Kidney (tissue), 13 donors: ENCODE measurements at regions not wholly inside any gene's neighbourhood (a gene's known extent, or its start where the extent isn't known, plus 50 kb on each side); places are given as distances from the start of the nearest gene placed in this dataset.

Experiments used
- DNase-seq, 5 donors: peaks; one replicate each; pipeline ENCODE4 v3.0.0-alpha.2; 2013 to 2020
- FAIRE-seq: peaks from 2 replicates; lab custom pipeline; 2012; peaks lifted over from hg19 to GRCh38; lab: Jason Lieb, UNC
- H3K27ac ChIP-seq, 2 donors: one replicate each; pipeline ENCODE4 v1.7.0; 2013; ENCODE audit warnings: low read depth in 2 of 2, low read length in 2 of 2, inconsistent platforms in 1 of 2
- H3K27me3 ChIP-seq: one replicate; pipeline ENCODE4 v1.7.1; 2013; ENCODE audit warnings: low read length, inconsistent platforms; ENCODE audit not compliant: control insufficient read depth, insufficient read depth
- H3K36me3 ChIP-seq, 3 donors: one replicate each; pipeline versions ENCODE4 v1.7.0 to v1.7.1; 2013; ENCODE audit warnings: low read length in 3 of 3, control low read depth in 1 of 3, inconsistent platforms in 1 of 3; ENCODE audit not compliant: insufficient read depth in 3 of 3, control insufficient read depth in 2 of 3
- H3K4me1 ChIP-seq, 3 donors: one replicate each; pipeline versions ENCODE4 v1.7.0 to v1.7.1; 2013; ENCODE audit warnings: low read length in 3 of 3, inconsistent platforms in 1 of 3, low read depth in 1 of 3; ENCODE audit not compliant: control insufficient read depth in 2 of 3, insufficient read depth in 2 of 3
- H3K4me3 ChIP-seq, 3 donors: one replicate each; pipeline versions ENCODE4 v1.7.0 to v1.8.1; 2013; ENCODE audit warnings: low read length in 3 of 3, control low read depth in 1 of 3, inconsistent platforms in 1 of 3
- H3K9ac ChIP-seq, 3 donors: one replicate each; pipeline versions ENCODE4 v1.7.0 to v1.7.1; 2013; ENCODE audit warnings: low read length in 3 of 3, control low read depth in 1 of 3, inconsistent platforms in 1 of 3
- H3K9me3 ChIP-seq, 3 donors: one replicate each; pipeline versions ENCODE4 v1.7.0 to v1.7.1; 2013; ENCODE audit warnings: low read length in 3 of 3, control low read depth in 1 of 3, inconsistent platforms in 1 of 3; ENCODE audit not compliant: control insufficient read depth in 2 of 3, insufficient read depth in 1 of 3
- intact Hi-C: fragments of 100-400 bp; cut with DNase I; formaldehyde crosslinking; loops from one replicate; pipeline ENCODE4 v1.11.1; 2022
- TF ChIP-seq, protein P1 (sequence below): IDR thresholded peaks from 3 replicates; pipeline ENCODE4 v1.5.1; 2012; ENCODE audit warnings: mild to moderate bottlenecking, moderate library complexity, borderline replicate concordance; ENCODE audit not compliant: insufficient read depth; ENCODE audit errors: extremely low read depth
- donor health status: control.
- donor health status: control.
- donor health status: control.
- donor health status: control.
- donor health status: control.
- donor health status: DM: yes; HTN: yes; CAD: no.
- donor health status: Normal renal cell carcinoma (clear cell type).

DNA sequence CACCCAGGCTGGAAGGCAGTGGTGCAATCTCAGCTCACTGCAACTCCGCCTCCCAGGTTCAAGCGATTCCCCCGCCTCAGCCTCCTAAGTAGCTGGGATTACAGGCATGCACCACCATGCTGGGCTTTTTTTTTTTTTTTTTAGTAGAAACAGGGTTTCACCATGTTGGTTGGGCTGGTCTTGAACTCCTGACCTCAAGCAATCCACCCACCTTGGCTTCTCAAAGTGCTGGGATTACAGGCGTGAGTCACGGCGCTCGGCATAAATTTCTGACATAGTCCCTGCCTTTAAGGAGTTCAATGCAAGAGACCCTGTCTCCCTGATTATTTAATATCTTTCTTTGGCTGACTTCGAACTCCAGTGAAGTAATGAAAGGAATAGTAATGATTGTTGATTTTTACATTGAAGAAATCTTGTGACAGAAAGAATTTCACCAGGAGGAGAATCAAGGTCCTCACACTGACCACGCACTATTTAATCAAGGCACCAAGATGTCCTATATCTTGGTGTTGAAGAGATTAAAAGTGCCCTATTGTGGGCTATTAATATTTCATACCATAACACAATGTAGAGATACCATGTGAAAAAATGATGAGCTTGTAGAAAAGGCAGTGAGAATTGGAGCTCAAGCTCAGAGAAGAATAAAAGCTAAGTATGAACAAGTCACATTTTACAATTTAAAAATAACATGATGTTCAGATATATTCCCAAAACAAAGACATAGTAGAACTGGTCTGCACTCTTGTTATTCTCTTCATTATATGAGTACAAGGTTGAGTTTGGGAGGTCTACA lies 71.6 kb upstream of the BLID start:
- H3K27me3 ChIP-seq = no peaks in the 10 kb centered on the region
- TF ChIP-seq, protein P1, sequence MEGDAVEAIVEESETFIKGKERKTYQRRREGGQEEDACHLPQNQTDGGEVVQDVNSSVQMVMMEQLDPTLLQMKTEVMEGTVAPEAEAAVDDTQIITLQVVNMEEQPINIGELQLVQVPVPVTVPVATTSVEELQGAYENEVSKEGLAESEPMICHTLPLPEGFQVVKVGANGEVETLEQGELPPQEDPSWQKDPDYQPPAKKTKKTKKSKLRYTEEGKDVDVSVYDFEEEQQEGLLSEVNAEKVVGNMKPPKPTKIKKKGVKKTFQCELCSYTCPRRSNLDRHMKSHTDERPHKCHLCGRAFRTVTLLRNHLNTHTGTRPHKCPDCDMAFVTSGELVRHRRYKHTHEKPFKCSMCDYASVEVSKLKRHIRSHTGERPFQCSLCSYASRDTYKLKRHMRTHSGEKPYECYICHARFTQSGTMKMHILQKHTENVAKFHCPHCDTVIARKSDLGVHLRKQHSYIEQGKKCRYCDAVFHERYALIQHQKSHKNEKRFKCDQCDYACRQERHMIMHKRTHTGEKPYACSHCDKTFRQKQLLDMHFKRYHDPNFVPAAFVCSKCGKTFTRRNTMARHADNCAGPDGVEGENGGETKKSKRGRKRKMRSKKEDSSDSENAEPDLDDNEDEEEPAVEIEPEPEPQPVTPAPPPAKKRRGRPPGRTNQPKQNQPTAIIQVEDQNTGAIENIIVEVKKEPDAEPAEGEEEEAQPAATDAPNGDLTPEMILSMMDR = no peak
- no peaks in the 10 kb centered on the region for H3K4me1 ChIP-seq
- DNase-seq (no peak), FAIRE-seq (no peak)
- no peak overlapping the region for H3K4me3 ChIP-seq
- H3K9ac ChIP-seq = no peak overlapping the region
- no peak overlapping the region for H3K27ac ChIP-seq
- H3K9me3 ChIP-seq = no peaks in the 10 kb centered on the region
- H3K36me3 ChIP-seq = no peaks in the 10 kb centered on the region
- intact Hi-C loops = no loop called here

DNA sequence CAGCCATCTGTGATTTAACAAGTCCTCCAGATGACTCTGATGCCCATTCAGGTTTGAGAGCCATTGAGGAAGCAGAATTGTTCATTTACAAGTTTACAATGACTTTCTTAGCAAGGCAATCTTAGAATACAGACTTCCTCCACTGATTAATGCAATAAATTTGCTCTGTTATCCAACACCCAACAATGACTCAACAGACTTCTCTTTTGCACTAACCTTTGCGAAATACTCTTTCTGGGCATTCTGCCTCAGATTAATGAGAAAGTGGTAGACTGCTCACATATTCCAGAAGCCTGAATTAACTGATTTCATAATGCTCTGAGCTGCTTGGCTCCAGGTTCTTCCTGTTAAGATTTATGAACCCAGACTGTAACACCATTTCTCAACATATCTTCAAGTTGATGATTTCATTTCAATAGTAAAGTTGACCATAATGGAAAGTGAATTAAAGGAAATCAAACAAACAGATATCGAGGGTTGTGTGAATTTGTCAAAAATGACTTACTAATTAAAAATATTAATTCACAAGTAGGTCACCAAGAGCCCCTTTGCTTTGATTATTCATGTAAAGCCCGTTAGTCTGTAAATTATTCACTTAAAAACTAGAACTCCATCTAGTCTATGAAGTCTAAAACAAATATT lies 70.5 kb upstream of the BLID start:
- no peaks in the 10 kb centered on the region for H3K4me1 ChIP-seq
- DNase-seq (no peak), FAIRE-seq (no peak)
- H3K9me3 ChIP-seq = no peaks in the 10 kb centered on the region
- H3K27me3 ChIP-seq = no peaks in the 10 kb centered on the region
- TF ChIP-seq, protein P1 = no peak
- intact Hi-C loops = no loop called here
- H3K4me3 ChIP-seq = no peak overlapping the region
- H3K9ac ChIP-seq = no peak overlapping the region
- H3K36me3 ChIP-seq = no peaks in the 10 kb centered on the region
- H3K27ac ChIP-seq = no peak overlapping the region

DNA sequence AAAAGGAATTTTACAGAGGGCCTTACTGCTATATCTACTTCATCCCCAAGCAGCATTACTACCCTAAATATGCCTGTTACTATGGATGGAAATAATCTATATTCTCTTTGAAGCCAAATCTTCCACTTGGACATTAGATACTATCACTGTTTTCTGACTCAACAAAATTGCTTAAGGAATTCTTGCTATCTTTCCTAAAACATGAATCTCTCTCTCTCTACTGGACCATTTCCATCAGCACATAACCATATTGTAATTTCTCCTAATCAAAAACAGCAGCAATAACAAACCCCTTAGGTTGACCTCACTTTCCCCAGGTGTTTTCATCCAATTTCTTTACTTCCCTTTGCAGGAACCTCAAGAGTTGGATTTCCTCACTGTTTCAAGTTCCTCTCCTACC lies 67.9 kb upstream of the BLID start:
- Histone ChIP-seq H3K36me3 (no peaks in the 10 kb centered on the region), H3K9me3 (no peaks in the 10 kb centered on the region), H3K9ac (no peak overlapping the region), H3K27me3 (no peaks in the 10 kb centered on the region), H3K27ac (no peak overlapping the region), H3K4me3 (no peak overlapping the region), H3K4me1 (no peaks in the 10 kb centered on the region)
- no peak for FAIRE-seq
- DNase-seq = no peak
- intact Hi-C loops = no loop called here
- TF ChIP-seq, protein P1 = no peak
